ENCODE measurements at regions not wholly inside any gene's neighbourhood (a gene's known extent, or its start where the extent isn't known, plus 50 kb on each side); places are given as distances from the start of the nearest gene placed in this dataset.

DNA sequence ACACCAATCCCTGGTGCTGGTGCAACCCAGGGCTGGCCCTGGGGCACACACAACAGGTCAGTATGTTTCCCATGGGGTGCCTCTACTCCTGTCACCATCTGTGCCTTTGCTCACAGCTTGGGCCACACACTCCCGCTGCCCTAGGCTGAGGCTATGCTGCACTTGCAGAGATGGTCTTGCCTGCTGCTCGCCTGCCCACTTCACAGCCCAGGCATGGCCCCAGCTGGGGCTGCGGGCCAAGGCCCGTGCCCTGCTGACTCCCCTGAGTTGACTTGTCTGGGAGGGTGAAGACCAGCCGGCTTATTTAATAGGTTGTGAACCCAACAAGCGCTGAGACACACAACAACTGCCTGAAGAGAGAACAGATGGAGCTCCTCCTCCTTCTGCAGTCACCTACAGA lies 184.1 kb downstream of the ZNF33B start:
- TF ChIP-seq, protein P1, sequence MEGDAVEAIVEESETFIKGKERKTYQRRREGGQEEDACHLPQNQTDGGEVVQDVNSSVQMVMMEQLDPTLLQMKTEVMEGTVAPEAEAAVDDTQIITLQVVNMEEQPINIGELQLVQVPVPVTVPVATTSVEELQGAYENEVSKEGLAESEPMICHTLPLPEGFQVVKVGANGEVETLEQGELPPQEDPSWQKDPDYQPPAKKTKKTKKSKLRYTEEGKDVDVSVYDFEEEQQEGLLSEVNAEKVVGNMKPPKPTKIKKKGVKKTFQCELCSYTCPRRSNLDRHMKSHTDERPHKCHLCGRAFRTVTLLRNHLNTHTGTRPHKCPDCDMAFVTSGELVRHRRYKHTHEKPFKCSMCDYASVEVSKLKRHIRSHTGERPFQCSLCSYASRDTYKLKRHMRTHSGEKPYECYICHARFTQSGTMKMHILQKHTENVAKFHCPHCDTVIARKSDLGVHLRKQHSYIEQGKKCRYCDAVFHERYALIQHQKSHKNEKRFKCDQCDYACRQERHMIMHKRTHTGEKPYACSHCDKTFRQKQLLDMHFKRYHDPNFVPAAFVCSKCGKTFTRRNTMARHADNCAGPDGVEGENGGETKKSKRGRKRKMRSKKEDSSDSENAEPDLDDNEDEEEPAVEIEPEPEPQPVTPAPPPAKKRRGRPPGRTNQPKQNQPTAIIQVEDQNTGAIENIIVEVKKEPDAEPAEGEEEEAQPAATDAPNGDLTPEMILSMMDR (IDR thresholded peaks at IDR 0.05; ENCODE audit: low read depth, low read length), result no peak
- H3K4me3 ChIP-seq (ENCODE audit: low read depth, low read length), result no peak overlapping the region

DNA sequence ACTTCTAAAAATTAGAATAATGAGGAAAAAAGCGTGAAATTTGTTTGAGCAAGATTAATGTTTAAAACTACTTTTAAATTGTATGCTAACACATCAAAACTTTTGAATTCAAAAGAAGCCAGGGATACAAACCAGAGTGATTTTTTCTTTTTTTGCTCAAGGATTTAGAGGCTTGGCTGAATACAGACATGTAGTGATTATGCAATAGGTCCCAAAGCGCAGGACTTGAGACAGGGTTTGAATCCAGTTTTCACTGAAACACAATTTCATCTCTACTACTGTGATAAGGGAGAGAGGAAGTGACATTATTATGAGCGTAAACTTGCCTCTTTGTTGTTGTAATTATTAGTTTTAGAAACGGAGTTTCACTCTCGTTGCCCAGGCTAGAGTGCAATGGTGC lies 207.3 kb downstream of the ZNF33B start:
- TF ChIP-seq, protein P1 (IDR thresholded peaks at IDR 0.05; ENCODE audit: low read depth, low read length), result no peak
- no peak overlapping the region for H3K4me3 ChIP-seq (ENCODE audit: low read depth, low read length)

DNA sequence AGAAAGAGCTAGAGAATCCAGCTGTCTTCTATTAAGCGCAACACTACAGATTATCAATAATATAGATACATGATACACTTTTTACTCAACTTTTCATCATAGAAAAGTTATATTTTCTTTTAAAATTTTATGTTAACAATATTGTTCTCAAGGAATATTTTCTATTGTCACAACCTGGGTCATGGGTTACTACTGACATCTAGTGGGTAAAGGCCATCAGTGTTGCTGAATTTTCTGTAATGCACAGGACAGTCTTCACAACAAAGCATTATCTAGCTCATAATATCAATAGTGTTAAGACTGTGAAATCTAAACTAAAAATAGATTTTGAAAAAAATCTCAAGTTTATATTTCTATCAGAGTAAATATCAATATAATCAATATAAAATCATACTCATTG lies 209.8 kb downstream of the ZNF33B start:
- no peak overlapping the region for H3K4me3 ChIP-seq (ENCODE audit: low read depth, low read length)
- TF ChIP-seq, protein P1 (IDR thresholded peaks at IDR 0.05; ENCODE audit: low read depth, low read length), result peak; percentile 12; the same call in 1 of the 2 replicates

DNA sequence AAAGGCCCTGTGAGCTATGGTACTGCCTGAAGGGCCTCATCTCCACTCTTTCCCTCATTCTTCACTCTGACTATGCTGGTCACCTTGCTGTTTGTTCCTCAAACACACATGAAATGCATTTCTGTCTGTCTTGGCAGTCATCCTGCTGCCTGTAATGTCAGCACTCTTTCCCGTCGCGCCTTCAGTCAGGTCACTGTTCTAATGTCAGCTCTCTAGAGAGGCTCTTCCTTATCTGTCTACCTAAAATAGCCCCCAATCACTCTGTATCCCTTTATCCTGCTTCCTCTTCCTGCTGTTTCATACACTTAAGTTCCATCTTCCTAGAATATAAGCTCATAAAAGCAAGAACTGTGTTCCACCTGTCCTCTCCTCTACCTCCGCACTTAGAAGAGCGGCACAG lies 215.5 kb downstream of the ZNF33B start:
- H3K4me3 ChIP-seq (ENCODE audit: low read depth, low read length), result no peak overlapping the region
- TF ChIP-seq, protein P1 (IDR thresholded peaks at IDR 0.05; ENCODE audit: low read depth, low read length), result no peak

GRCh38 chr10:42421812-42422211 lies 216.6 kb downstream of the ZNF33B start:
- TF ChIP-seq, protein P1 (IDR thresholded peaks at IDR 0.05; ENCODE audit: low read depth, low read length), result no peak
- no peak overlapping the region for H3K4me3 ChIP-seq (ENCODE audit: low read depth, low read length)

DNA sequence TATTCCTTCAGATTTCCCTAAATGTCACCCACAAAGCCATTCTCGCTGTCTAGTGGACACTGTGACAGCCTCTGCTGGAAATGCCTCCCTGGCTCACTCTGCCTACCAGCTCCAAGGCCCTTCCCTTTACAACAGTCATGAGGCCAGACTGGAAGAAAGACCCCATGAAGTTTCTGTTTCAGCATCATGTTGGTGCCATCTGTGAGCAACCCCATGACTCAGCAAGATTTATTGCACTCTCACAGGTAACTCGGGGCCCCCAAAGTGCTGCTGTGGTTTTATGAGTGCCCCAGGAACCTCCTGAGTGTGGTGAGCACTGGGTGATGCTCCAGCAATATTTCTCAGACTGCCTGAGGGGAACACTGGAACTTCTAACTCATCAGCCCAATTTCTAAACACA lies 218.6 kb downstream of the ZNF33B start:
- TF ChIP-seq, protein P1 (IDR thresholded peaks at IDR 0.05; ENCODE audit: low read depth, low read length), result no peak
- H3K4me3 ChIP-seq (ENCODE audit: low read depth, low read length), result no peak overlapping the region

DNA sequence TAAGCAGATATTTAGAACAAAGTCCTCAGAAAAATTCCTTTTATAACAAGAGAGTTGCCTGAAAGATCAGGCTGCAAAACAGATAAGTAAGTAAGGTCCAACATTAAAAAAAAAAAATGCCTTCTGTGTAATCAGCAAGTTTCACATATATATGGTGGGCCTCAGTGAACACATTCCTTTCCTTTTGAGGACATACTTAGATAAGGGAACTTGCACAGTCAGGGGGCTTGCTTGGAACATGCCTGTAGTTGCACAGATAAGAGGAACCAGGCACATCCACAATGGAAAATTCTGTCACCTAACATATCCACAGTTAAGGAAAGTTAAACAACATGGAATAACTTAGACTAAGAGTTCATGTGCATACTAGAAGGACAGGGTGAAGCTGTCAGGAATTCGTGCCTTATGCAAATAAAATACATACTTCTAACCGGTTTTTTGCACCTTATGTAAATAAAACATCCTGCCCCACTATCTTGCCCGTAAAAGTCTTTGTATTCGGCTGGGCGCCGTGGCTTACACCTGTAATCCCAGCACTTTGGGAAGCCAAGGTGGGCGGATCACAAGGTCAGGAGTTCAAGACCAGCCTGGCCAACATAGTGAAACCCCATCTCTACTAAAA lies 257.3 kb downstream of the ZNF33B start:
- H3K4me3 ChIP-seq (ENCODE audit: low read depth, low read length), result no peak overlapping the region
- TF ChIP-seq, protein P1 (IDR thresholded peaks at IDR 0.05; ENCODE audit: low read depth, low read length), result no peak

All from WI38 (cell line).